Osteocyte (in vitro differentiated cells): ENCODE measurements at regions not wholly inside any gene's neighbourhood (a gene's known extent, or its start where the extent isn't known, plus 50 kb on each side); places are given as distances from the start of the nearest gene placed in this dataset.
"Not testable (repeated sequence)": the region's sequence is repeated elsewhere in the genome, so short reads cannot be mapped to it uniquely, and the experiment has no call there.

ENCODE experiments used
- DNase-seq: peaks from one replicate; pipeline ENCODE4 v3.0.0; 2021; ENCODE audit warnings: mixed read lengths; ENCODE audit not compliant: unreplicated experiment; ENCODE audit errors: extremely low spot score
- H3K27ac Mint-ChIP-seq: one replicate; pipeline ENCODE4 v1.8.0; 2021; ENCODE audit warnings: mild to moderate bottlenecking, mixed read lengths; ENCODE audit not compliant: unreplicated experiment
- H3K27me3 Mint-ChIP-seq: one replicate; pipeline ENCODE4 v1.8.0; 2021; ENCODE audit warnings: mixed read lengths; ENCODE audit not compliant: unreplicated experiment
- H3K36me3 Mint-ChIP-seq: one replicate; pipeline ENCODE4 v1.8.0; 2021; ENCODE audit warnings: mixed read lengths; ENCODE audit not compliant: unreplicated experiment
- H3K4me1 Mint-ChIP-seq: one replicate; pipeline ENCODE4 v1.8.0; 2021; ENCODE audit warnings: mixed read lengths; ENCODE audit not compliant: unreplicated experiment
- H3K4me3 Mint-ChIP-seq: one replicate; pipeline ENCODE4 v1.8.0; 2021; ENCODE audit warnings: mild to moderate bottlenecking, moderate library complexity, mixed read lengths; ENCODE audit not compliant: unreplicated experiment
- H3K9me3 Mint-ChIP-seq: one replicate; pipeline ENCODE4 v1.8.0; 2021; ENCODE audit warnings: mixed read lengths; ENCODE audit not compliant: unreplicated experiment
- TF ChIP-seq, protein P1 (sequence below): fragments of 200-600 bp; sonication (generic); IDR thresholded peaks from 2 replicates; pipeline ENCODE4 v1.5.0; 2021; ENCODE audit warnings: antibody characterized with exemption, mild to moderate bottlenecking, moderate library complexity

DNA sequence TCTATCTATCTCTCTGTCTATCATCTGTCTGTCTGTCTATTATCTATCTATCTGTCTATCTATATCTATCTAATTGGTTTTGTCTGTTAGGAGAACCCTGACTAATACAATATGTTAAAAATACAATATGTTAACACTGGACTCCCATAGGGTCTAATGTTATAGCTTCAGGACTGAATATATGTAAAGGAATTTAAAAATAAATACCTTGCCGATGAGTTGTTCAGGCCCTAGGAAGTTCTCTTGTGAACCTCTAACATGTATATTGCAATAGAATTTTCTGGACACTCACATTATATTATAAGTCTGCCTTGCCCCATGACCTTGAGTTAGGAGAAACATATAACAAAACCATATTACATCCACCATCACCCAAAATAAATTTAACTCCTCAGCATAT, 900.6 kb downstream of the NCAM2 start:
- Mint-ChIP-seq H3K4me1 (peaks cover 6% of the 10 kb centered on the region), H3K27me3 (no peaks in the 10 kb centered on the region), H3K27ac (no peak overlapping the region), H3K36me3 (no peaks in the 10 kb centered on the region), H3K9me3 (peaks cover 11% of the 10 kb centered on the region), H3K4me3 (no peak overlapping the region)
- TF ChIP-seq, protein P1, sequence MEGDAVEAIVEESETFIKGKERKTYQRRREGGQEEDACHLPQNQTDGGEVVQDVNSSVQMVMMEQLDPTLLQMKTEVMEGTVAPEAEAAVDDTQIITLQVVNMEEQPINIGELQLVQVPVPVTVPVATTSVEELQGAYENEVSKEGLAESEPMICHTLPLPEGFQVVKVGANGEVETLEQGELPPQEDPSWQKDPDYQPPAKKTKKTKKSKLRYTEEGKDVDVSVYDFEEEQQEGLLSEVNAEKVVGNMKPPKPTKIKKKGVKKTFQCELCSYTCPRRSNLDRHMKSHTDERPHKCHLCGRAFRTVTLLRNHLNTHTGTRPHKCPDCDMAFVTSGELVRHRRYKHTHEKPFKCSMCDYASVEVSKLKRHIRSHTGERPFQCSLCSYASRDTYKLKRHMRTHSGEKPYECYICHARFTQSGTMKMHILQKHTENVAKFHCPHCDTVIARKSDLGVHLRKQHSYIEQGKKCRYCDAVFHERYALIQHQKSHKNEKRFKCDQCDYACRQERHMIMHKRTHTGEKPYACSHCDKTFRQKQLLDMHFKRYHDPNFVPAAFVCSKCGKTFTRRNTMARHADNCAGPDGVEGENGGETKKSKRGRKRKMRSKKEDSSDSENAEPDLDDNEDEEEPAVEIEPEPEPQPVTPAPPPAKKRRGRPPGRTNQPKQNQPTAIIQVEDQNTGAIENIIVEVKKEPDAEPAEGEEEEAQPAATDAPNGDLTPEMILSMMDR, result no peak
- DNase-seq, result no peak

DNA sequence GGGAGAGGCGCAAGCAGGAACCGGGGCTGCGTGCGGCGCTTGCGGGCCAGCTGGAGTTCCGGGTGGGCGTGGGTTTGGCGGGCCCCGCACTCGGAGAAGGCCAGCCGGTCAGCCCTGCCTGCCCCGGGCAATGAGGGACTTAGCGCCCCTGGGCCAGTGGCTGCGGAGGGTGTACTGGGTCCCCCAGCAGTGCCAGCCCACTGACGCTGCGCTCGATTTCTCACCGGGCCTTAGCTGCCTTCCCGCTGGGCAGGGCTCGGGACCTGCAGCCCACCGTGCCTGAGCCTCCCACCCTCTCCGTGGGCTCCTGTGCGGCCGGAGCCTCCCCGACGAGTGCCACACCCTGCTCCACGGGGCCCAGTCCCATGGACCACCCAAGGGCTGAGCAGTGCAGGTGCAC, 904.2 kb downstream of the NCAM2 start:
- H3K36me3 Mint-ChIP-seq, H3K4me3 Mint-ChIP-seq, DNase-seq, H3K27me3 Mint-ChIP-seq, H3K9me3 Mint-ChIP-seq, H3K27ac Mint-ChIP-seq: not testable (repeated sequence)
- peaks cover 17% of the 10 kb centered on the region for H3K4me1 Mint-ChIP-seq

DNA sequence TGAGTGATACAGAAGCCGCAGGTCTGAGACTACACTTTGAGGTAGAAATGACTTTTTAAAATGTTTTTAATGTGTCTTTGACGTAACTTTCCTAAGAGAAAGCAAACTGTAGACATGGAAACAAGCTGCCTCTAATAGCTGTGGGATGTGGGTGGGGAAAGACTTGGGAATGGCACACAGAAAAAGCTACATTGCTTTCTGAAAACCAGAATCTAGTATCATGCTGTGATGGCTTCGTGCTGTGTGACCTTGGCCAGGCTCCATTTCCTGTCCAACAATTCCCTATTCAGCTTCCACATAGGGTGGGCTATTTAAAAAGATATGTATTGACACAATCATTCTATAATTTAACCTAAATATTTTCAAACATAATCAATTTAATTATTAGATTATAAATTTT, 909.1 kb downstream of the NCAM2 start:
- DNase-seq, result no peak
- H3K36me3 Mint-ChIP-seq, result no peaks in the 10 kb centered on the region
- peak overlapping the region; percentile 58 for H3K4me3 Mint-ChIP-seq
- TF ChIP-seq, protein P1, result no peak
- peak overlapping the region; percentile 86 for H3K27ac Mint-ChIP-seq
- H3K9me3 Mint-ChIP-seq, result no peaks in the 10 kb centered on the region
- no peaks in the 10 kb centered on the region for H3K27me3 Mint-ChIP-seq
- H3K4me1 Mint-ChIP-seq, result peaks cover 15% of the 10 kb centered on the region

DNA sequence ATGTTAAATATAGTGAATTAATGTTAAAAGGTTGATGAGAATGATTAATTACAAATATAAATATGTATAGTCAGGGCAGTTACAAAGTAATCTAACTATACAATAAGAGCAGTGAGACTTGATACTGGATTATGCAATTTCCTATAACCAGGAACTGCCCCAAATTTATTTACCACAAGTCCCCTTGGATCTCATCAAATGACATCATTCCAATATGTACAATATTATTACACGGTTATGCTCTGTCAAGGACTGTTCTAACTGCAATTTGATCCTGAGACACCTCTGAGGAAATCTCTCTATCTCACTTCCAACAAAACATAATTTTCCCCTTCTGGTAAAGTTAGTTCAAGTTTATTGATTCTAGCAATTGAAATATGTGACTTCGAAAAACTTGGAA, 917.6 kb downstream of the NCAM2 start:
- Mint-ChIP-seq H3K9me3 (peaks cover 4% of the 10 kb centered on the region), H3K27ac (no peak overlapping the region), H3K36me3 (no peaks in the 10 kb centered on the region), H3K4me1 (no peaks in the 10 kb centered on the region), H3K4me3 (no peak overlapping the region), H3K27me3 (no peaks in the 10 kb centered on the region)
- TF ChIP-seq, protein P1, result no peak
- DNase-seq, result no peak

DNA sequence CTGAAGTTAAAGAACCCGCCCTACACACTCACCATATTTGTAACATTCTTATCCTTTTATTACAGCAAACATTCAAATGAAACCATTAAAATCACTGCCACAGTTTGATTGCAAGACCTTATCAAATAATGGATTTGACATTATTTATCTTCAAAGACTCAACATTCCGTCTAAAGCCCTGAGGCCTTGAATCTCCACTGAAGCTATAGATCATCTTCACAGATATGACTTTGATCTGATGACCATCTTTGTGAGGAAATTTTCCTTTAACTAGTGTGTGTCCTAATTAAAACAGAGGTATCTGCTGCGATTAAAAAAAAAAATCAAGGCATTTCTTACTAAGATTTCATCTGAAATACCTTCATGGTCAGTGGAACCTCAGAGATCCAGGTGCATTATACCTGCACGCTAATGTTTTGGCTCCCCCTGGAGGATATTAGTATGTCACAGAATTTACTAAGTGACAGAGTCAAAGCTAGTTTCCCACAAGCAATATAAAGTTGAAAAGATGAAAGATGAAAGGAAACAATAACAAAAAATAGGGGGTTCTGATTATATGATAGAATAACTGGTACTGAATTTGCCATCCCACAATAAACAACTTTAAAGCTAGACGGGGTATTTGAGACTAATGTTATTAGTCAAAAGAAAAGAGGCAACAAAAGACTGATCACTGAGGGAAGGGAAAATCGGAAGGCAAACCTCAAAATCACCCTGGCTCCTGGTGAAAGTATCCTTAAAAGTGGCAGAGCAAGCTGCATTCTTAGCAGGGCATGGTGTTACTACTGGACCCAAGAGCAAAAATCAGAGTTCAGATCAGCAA, 923.4 kb downstream of the NCAM2 start:
- Mint-ChIP-seq H3K4me1 (no peaks in the 10 kb centered on the region), H3K27me3 (peaks cover 4% of the 10 kb centered on the region), H3K27ac (no peak overlapping the region), H3K4me3 (no peak overlapping the region), H3K36me3 (no peaks in the 10 kb centered on the region), H3K9me3 (peaks cover 4% of the 10 kb centered on the region)
- TF ChIP-seq, protein P1, result peak; percentile 81
- no peak for DNase-seq
